Heart left ventricle (tissue), 13 donors: ENCODE measurements at regions not wholly inside any gene's neighbourhood (a gene's known extent, or its start where the extent isn't known, plus 50 kb on each side); places are given as distances from the start of the nearest gene placed in this dataset.

Experiments used
- POLR2A ChIP-seq, 2 donors: fragments of 450-650 bp; IDR thresholded peaks; one replicate each; pipeline ENCODE4 v1.6.1; 2017; ENCODE audit warnings: antibody characterized with exemption in 2 of 2, mild to moderate bottlenecking in 2 of 2, moderate library complexity in 2 of 2
- TF ChIP-seq, protein P1 (sequence below), 12 donors: fragments of 200-600 bp; sonication (generic) in 4 of 12; IDR thresholded peaks; one replicate each; pipeline versions ENCODE4 v1.5.0 to v1.8.0; 2018 to 2022; ENCODE audit warnings: antibody characterized with exemption in 12 of 12, mild to moderate bottlenecking in 5 of 12
- donor health status: ischemic (EF 13 %, LVEDD 7.1; RV severe dilation, severe dysfunction).
- donor health status: DM: no; HTN: yes; CAD: no.
- donor health status: DM: no; HTN: no; CAD: no.
- donor health status: ischemic (EF 25% LVEDD 6.9; RV normal size, moderate dysfunction).
- donor health status: ischemic (EF 25% LVEDD 5.7; RV mildly dilated, moderate dysfunction).
- donor health status: ischemic (EF 35%, LVEDD 5.7; RV mildly dilated, moderate dysfunction).
- donor health status: nonischemic (EF 11% LVEDD 7.7; RV severe dilation, severe dysfunction).
- donor health status: DM: yes; HTN: yes; CAD: no.
- donor health status: PGD.
- donor health status: ischemic (EF 29% LVEDD 5.4; RV normal size, mild dysfunction).
- donor health status: nonischemic (EF 23%, LVEDD 6.1; RV moderate dilation, normal function).

DNA sequence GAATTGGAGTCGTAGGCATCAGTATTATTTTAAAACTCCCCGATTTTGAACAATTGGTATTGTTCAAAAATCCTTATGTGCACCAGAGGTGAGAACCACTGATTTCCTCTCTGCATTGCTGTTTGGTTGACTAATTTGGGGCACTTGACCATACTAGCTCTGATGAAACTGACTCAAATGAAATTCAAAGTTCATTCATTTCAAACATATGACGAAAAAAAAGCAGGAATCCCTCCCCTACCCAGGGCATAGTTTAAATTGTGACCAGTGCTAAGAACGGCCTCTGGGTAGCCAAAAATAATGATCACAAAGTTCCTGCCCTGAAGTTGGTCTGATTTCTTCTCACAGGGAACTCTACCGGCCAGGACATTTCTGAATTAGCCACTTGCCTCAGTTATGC is 75.7 kb upstream of the EGFL6 start:
- TF ChIP-seq, protein P1, sequence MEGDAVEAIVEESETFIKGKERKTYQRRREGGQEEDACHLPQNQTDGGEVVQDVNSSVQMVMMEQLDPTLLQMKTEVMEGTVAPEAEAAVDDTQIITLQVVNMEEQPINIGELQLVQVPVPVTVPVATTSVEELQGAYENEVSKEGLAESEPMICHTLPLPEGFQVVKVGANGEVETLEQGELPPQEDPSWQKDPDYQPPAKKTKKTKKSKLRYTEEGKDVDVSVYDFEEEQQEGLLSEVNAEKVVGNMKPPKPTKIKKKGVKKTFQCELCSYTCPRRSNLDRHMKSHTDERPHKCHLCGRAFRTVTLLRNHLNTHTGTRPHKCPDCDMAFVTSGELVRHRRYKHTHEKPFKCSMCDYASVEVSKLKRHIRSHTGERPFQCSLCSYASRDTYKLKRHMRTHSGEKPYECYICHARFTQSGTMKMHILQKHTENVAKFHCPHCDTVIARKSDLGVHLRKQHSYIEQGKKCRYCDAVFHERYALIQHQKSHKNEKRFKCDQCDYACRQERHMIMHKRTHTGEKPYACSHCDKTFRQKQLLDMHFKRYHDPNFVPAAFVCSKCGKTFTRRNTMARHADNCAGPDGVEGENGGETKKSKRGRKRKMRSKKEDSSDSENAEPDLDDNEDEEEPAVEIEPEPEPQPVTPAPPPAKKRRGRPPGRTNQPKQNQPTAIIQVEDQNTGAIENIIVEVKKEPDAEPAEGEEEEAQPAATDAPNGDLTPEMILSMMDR (IDR thresholded peaks at IDR 0.05): no peak
- no peak for TF ChIP-seq POLR2A (IDR thresholded peaks at IDR 0.05)
